Osteoblast (primary cell): ENCODE measurements at regions not wholly inside any gene's neighbourhood (a gene's known extent, or its start where the extent isn't known, plus 50 kb on each side); places are given as distances from the start of the nearest gene placed in this dataset.
"Not testable (repeated sequence)": the region's sequence is repeated elsewhere in the genome, so short reads cannot be mapped to it uniquely, and the experiment has no call there.

ENCODE experiments used
- DNase-seq: peaks from one replicate; pipeline ENCODE4 v3.0.0; 2011; ENCODE audit warnings: low spot score, mixed read lengths; ENCODE audit not compliant: insufficient read length; ENCODE audit errors: missing footprints
- H2AFZ ChIP-seq: 2 replicates; pipeline ENCODE4 v1.6.0; 2011; ENCODE audit warnings: mild to moderate bottlenecking, low read length
- H3K27ac ChIP-seq: 2 replicates; pipeline ENCODE4 v1.5.1; 2011; ENCODE audit warnings: mild to moderate bottlenecking, low read depth, low read length, moderate library complexity
- H3K27me3 ChIP-seq: 2 replicates; pipeline ENCODE4 v1.6.0; 2012; ENCODE audit warnings: mild to moderate bottlenecking, control low read depth, inconsistent platforms, low read length, moderate library complexity; ENCODE audit not compliant: insufficient read depth
- H3K36me3 ChIP-seq: 2 replicates; pipeline ENCODE4 v1.5.1; 2011; ENCODE audit warnings: mild to moderate bottlenecking, low read length, control low read depth, moderate library complexity; ENCODE audit not compliant: insufficient read depth
- H3K4me1 ChIP-seq: 2 replicates; pipeline ENCODE4 v1.5.1; 2011; ENCODE audit warnings: mild to moderate bottlenecking, low read length, control low read depth, moderate library complexity; ENCODE audit not compliant: insufficient read depth
- H3K4me2 ChIP-seq: 2 replicates; pipeline ENCODE4 v1.6.0; 2011; ENCODE audit warnings: mild to moderate bottlenecking, low read length; ENCODE audit not compliant: insufficient read depth
- H3K4me3 ChIP-seq: fragments of 200-600 bp; sonication (generic); 3 replicates; pipeline ENCODE4 v1.5.1; 2012; ENCODE audit warnings: mild to moderate bottlenecking, low read length, inconsistent platforms; ENCODE audit not compliant: insufficient read depth
- H3K79me2 ChIP-seq: 2 replicates; pipeline ENCODE4 v1.6.0; 2012; ENCODE audit warnings: mild to moderate bottlenecking, low read length, control low read depth, inconsistent platforms; ENCODE audit not compliant: insufficient read depth
- H3K9me3 ChIP-seq: 2 replicates; pipeline ENCODE4 v1.5.1; 2011; ENCODE audit warnings: low read depth, low read length, control low read depth
- H4K20me1 ChIP-seq: 2 replicates; pipeline ENCODE4 v1.6.0; 2012; ENCODE audit warnings: mild to moderate bottlenecking, low read length, control low read depth; ENCODE audit not compliant: insufficient read depth
- CTCF ChIP-seq: IDR thresholded peaks from 2 replicates; pipeline ENCODE4 v1.5.1; 2011; ENCODE audit warnings: mild to moderate bottlenecking, low read depth, low read length, moderate library complexity; ENCODE audit errors: extremely low read depth

- no peak overlapping the region for H3K27ac ChIP-seq
- H2AFZ ChIP-seq = no peak overlapping the region
- H3K27me3 ChIP-seq = peaks cover 23% of the 10 kb centered on the region
- H3K36me3 ChIP-seq = no peaks in the 10 kb centered on the region
- DNase-seq = no peak
- no peaks in the 10 kb centered on the region for H3K9me3 ChIP-seq
- H3K79me2 ChIP-seq = no peaks in the 10 kb centered on the region
- H4K20me1 ChIP-seq = no peaks in the 10 kb centered on the region
- no peak overlapping the region for H3K4me3 ChIP-seq
- H3K4me1 ChIP-seq = no peaks in the 10 kb centered on the region
- TF ChIP-seq CTCF = no peak
- H3K4me2 ChIP-seq = no peak overlapping the region
These were observed 251.6 kb downstream of the CRLF2 start for GRCh38 chrX:960821-961220.

GRCh38 chrX:959595-959994, 252.9 kb downstream of the CRLF2 start:
- H3K4me2 ChIP-seq = no peak overlapping the region
- no peaks in the 10 kb centered on the region for H3K4me1 ChIP-seq
- no peaks in the 10 kb centered on the region for H3K79me2 ChIP-seq
- H3K27ac ChIP-seq = no peak overlapping the region
- no peak for TF ChIP-seq CTCF
- H3K27me3 ChIP-seq = peaks cover 23% of the 10 kb centered on the region
- H3K4me3 ChIP-seq = no peak overlapping the region
- H3K36me3 ChIP-seq = no peaks in the 10 kb centered on the region
- H3K9me3 ChIP-seq = no peaks in the 10 kb centered on the region
- H2AFZ ChIP-seq = no peak overlapping the region
- H4K20me1 ChIP-seq = no peaks in the 10 kb centered on the region
- DNase-seq = no peak

GRCh38 chrX:955168-955781, 257.2 kb downstream of the CRLF2 start:
- not testable (repeated sequence) for H3K79me2 ChIP-seq, H2AFZ ChIP-seq, H3K4me2 ChIP-seq, H4K20me1 ChIP-seq, H3K9me3 ChIP-seq, H3K36me3 ChIP-seq, H3K27ac ChIP-seq, H3K4me1 ChIP-seq, H3K4me3 ChIP-seq, DNase-seq
- peaks cover 24% of the 10 kb centered on the region for H3K27me3 ChIP-seq

- Histone ChIP-seq H3K9me3 (no peaks in the 10 kb centered on the region), H3K27ac (no peak overlapping the region), H3K79me2 (no peaks in the 10 kb centered on the region), H3K4me2 (no peak overlapping the region), H4K20me1 (no peaks in the 10 kb centered on the region), H3K4me1 (no peaks in the 10 kb centered on the region), H3K27me3 (peaks cover 17% of the 10 kb centered on the region), H3K4me3 (no peak overlapping the region), H3K36me3 (no peaks in the 10 kb centered on the region), H2AFZ (no peak overlapping the region)
- no peak for TF ChIP-seq CTCF
- DNase-seq = no peak
These were observed 258.5 kb downstream of the CRLF2 start for GRCh38 chrX:953879-954482.
